Esophagus muscularis mucosa (tissue), 4 donors: ENCODE measurements at regions not wholly inside any gene's neighbourhood (a gene's known extent, or its start where the extent isn't known, plus 50 kb on each side); places are given as distances from the start of the nearest gene placed in this dataset.

Experiments
- DNase-seq: peaks from one replicate; pipeline ENCODE4 v3.0.0-alpha.2; 2017; ENCODE audit errors: extremely low spot score
- H3K27ac ChIP-seq, 4 donors: fragments of 200-600 bp; sonication (generic); replicated peaks in 1 of 4; 1 replicate in 3 of 4; 2 replicates in 1 of 4; pipeline ENCODE4 v1.5.1; 2016 to 2019; ENCODE audit warnings: mild to moderate bottlenecking in 1 of 4
- H3K27me3 ChIP-seq, 4 donors: fragments of 200-600 bp; sonication (generic); one replicate each; pipeline versions ENCODE4 v1.5.1 to v1.6.0; 2016 to 2019
- H3K36me3 ChIP-seq, 4 donors: fragments of 200-600 bp; sonication (generic); one replicate each; pipeline ENCODE4 v1.5.1; 2016 to 2019
- H3K4me1 ChIP-seq, 4 donors: fragments of 200-600 bp; sonication (generic); one replicate each; pipeline ENCODE4 v1.5.1; 2016 to 2019
- H3K4me3 ChIP-seq, 4 donors: fragments of 200-600 bp; sonication (generic); 1 replicate in 2 of 4; 2 replicates in 2 of 4; pipeline ENCODE4 v1.5.1; 2016 to 2019; ENCODE audit warnings: mild to moderate bottlenecking in 4 of 4, moderate library complexity in 1 of 4
- H3K9me3 ChIP-seq, 4 donors: fragments of 200-600 bp; sonication (generic); 1 replicate in 3 of 4; 2 replicates in 1 of 4; pipeline ENCODE4 v1.5.1; 2016 to 2019
- EP300 ChIP-seq: sonication (generic); formaldehyde crosslinking; IDR thresholded peaks from one replicate; pipeline ENCODE4 v1.6.1; 2017; ENCODE audit warnings: antibody characterized with exemption
- POLR2A ChIP-seq: fragments of 450-650 bp; IDR thresholded peaks from one replicate; pipeline ENCODE4 v1.6.1; 2017; ENCODE audit warnings: antibody characterized with exemption, moderate library complexity, mild to moderate bottlenecking, low read depth
- POLR2AphosphoS5 ChIP-seq, 2 donors: sonication (generic); formaldehyde crosslinking; IDR thresholded peaks; one replicate each; pipeline ENCODE4 v1.6.1; 2017; ENCODE audit warnings: antibody characterized with exemption in 2 of 2
- WGBS: methylation state at CpG from one replicate; pipeline ENCODE4 v1.1.5; 2018; 5-methylcytosine and 5-hydroxymethylcytosine counted together
- intact Hi-C: fragments of 100-400 bp; cut with DNase I; formaldehyde crosslinking; loops from one replicate; pipeline ENCODE4 v1.15.1; 2023
- TF ChIP-seq, protein P1 (sequence below), 3 experiments: fragments of 200-600 bp in 2 of 3; fragments of 450-650 bp in 1 of 3; sonication (generic) in 2 of 3; IDR thresholded peaks; one replicate each; pipeline ENCODE4 v1.5.1; 2017 to 2019; ENCODE audit warnings: antibody characterized with exemption in 3 of 3, mild to moderate bottlenecking in 2 of 3, moderate library complexity in 1 of 3

- Histone ChIP-seq H3K27ac (no peak overlapping the region), H3K4me1 (no peaks in the 10 kb centered on the region), H3K27me3 (no peaks in the 10 kb centered on the region), H3K36me3 (no peaks in the 10 kb centered on the region), H3K4me3 (no peak overlapping the region), H3K9me3 (no peaks in the 10 kb centered on the region)
- DNase-seq: no peak
- intact Hi-C loops: no loop called here
- 91% methylated on average over 1 of the region's 1 CpG for WGBS
- TF ChIP-seq POLR2AphosphoS5 (IDR thresholded peaks at IDR 0.05): no peak
- no peak for TF ChIP-seq POLR2A
- TF ChIP-seq, protein P1, sequence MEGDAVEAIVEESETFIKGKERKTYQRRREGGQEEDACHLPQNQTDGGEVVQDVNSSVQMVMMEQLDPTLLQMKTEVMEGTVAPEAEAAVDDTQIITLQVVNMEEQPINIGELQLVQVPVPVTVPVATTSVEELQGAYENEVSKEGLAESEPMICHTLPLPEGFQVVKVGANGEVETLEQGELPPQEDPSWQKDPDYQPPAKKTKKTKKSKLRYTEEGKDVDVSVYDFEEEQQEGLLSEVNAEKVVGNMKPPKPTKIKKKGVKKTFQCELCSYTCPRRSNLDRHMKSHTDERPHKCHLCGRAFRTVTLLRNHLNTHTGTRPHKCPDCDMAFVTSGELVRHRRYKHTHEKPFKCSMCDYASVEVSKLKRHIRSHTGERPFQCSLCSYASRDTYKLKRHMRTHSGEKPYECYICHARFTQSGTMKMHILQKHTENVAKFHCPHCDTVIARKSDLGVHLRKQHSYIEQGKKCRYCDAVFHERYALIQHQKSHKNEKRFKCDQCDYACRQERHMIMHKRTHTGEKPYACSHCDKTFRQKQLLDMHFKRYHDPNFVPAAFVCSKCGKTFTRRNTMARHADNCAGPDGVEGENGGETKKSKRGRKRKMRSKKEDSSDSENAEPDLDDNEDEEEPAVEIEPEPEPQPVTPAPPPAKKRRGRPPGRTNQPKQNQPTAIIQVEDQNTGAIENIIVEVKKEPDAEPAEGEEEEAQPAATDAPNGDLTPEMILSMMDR (IDR thresholded peaks at IDR 0.05): no peak
- TF ChIP-seq EP300: no peak
These were observed 178.1 kb downstream of the BTG1 start for GRCh38 chr12:91967590-91967989.

GRCh38 chr12:91965781-91966180, 179.9 kb downstream of the BTG1 start:
- TF ChIP-seq, protein P1 (IDR thresholded peaks at IDR 0.05): no peak
- TF ChIP-seq POLR2A (no peak), POLR2AphosphoS5 (IDR thresholded peaks at IDR 0.05) (no peak)
- H3K27ac ChIP-seq: no peak overlapping the region

DNA sequence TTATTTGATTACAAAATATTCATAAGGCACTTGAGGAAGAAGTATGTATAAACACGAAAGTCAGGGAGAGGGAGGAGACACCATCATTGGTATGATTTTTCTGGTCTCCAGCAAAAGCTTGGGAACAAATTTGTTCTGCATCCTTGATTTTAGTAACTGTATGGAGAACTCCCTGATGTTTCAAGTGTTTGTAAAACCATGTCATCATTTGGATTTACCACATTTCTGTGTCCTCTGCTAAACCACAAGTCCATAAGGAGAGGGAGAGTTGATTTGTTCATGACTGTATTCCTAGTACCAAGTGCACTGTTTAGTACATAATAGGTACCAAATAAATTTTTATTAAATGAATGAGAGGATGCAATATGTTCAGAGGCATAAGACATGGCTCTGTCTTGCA, 181.1 kb downstream of the BTG1 start:
- no peak for DNase-seq
- no peak overlapping the region for H3K4me3 ChIP-seq
- peaks cover 0 to 10% (median 7%) of the 10 kb centered on the region in 4 donors for H3K4me1 ChIP-seq
- H3K9me3 ChIP-seq: no peaks in the 10 kb centered on the region
- TF ChIP-seq, protein P1 (IDR thresholded peaks at IDR 0.05): no peak
- TF ChIP-seq EP300: no peak
- no peak for TF ChIP-seq POLR2AphosphoS5 (IDR thresholded peaks at IDR 0.05)
- TF ChIP-seq POLR2A: no peak
- 100% methylated on average over 1 of the region's 1 CpG for WGBS
- H3K27me3 ChIP-seq: no peaks in the 10 kb centered on the region
- no peaks in the 10 kb centered on the region for H3K36me3 ChIP-seq
- H3K27ac ChIP-seq: no peak overlapping the region
- intact Hi-C loops: no loop called here

More at GRCh38 chr12:91965781-91966180, 179.9 kb downstream of the BTG1 start:
- no peak for DNase-seq
- Histone ChIP-seq H3K9me3 (no peaks in the 10 kb centered on the region), H3K36me3 (no peaks in the 10 kb centered on the region), H3K27me3 (no peaks in the 10 kb centered on the region), H3K4me3 (no peak overlapping the region), H3K4me1 (peaks cover 0 to 10% (median 7%) of the 10 kb centered on the region in 4 donors)
- WGBS: 70% methylated on average over 1 of the region's 1 CpG
- intact Hi-C loops: no loop called here

- Histone ChIP-seq H3K27me3 (no peaks in the 10 kb centered on the region), H3K4me1 (peaks cover 0 to 10% (median 7%) of the 10 kb centered on the region in 4 donors), H3K27ac (no peak overlapping the region), H3K4me3 (no peak overlapping the region), H3K36me3 (no peaks in the 10 kb centered on the region), H3K9me3 (no peaks in the 10 kb centered on the region)
- 95% methylated on average over 10 of the region's 10 CpGs for WGBS
- TF ChIP-seq POLR2A (no peak), POLR2AphosphoS5 (IDR thresholded peaks at IDR 0.05) (no peak)
- TF ChIP-seq, protein P1 (IDR thresholded peaks at IDR 0.05): no peak
- DNase-seq: no peak
- intact Hi-C loops: no loop called here
These were observed 186.4 kb downstream of the BTG1 start for GRCh38 chr12:91959220-91959619.

DNA sequence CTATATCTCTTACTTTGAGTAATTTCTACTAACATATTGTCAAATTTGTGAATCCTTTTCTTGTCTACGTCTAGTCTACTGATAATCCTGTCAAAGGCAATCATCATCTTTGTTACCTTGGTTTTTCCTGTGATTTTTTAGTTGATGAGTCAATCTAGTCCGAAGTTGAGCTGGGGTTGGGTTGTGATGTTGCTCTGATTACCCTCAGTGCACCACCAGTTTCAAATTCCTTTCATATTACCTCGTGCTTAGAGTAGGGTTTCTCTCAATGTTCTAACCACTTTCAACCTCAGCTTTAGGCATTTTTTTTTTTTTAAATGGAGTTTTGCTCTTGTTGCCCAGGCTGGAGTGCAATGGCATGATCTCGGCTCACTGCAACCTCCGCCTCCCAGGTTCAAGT, 186.8 kb downstream of the BTG1 start:
- 87% methylated on average over 5 of the region's 5 CpGs for WGBS
- Histone ChIP-seq H3K4me3 (no peak overlapping the region), H3K27ac (no peak overlapping the region), H3K27me3 (no peaks in the 10 kb centered on the region), H3K4me1 (peaks cover 0 to 10% (median 7%) of the 10 kb centered on the region in 4 donors), H3K36me3 (no peaks in the 10 kb centered on the region), H3K9me3 (no peaks in the 10 kb centered on the region)
- no peak for DNase-seq
- TF ChIP-seq POLR2AphosphoS5 (IDR thresholded peaks at IDR 0.05) (no peak), EP300 (no peak), POLR2A (no peak)
- TF ChIP-seq, protein P1 (IDR thresholded peaks at IDR 0.05): no peak
- intact Hi-C loops: no loop called here
